HCT116 (cell line): ENCODE measurements at regions not wholly inside any gene's neighbourhood (a gene's known extent, or its start where the extent isn't known, plus 50 kb on each side); places are given as distances from the start of the nearest gene placed in this dataset.

Experiments used
- ATAC-seq: fragments of 200-7000 bp; cut with Tn5 transposase; 2 replicates; pipeline ENCODE4 v1.9.1; 2020; ENCODE audit warnings: mild to moderate bottlenecking, moderate library complexity
- BruUV-seq: library from RNA; stranded (reverse); fragments of 400-500 nt; replicated peaks from 2 replicates; lab custom pipeline; 2021; lab: Mats Ljungman, UMichigan
- CTCF ChIA-PET: fragments of 300-600 bp; sonication (Branson Sonifier 250); formaldehyde crosslinking; loops from one replicate; lab custom pipeline; 2021; ENCODE audit warnings: antibody characterized with exemption; lab: Charles Lee
- POLR2A ChIA-PET: fragments of 300-600, 350-600 bp; sonication (Branson Sonifier 250); formaldehyde crosslinking; loops from one replicate; lab custom pipeline; 2021; ENCODE audit warnings: antibody characterized with exemption; lab: Charles Lee
- RAD21 ChIA-PET, 2 experiments: fragments of 300-600 bp; sonication (Branson Sonifier 250); formaldehyde crosslinking; loops; one replicate each; lab custom pipeline; 2023; ENCODE audit warnings: low total read pairs in 2 of 2; ENCODE audit not compliant: uncharacterized antibody in 2 of 2, unreplicated experiment in 2 of 2, low non-redundant PET in 1 of 2; lab: Charles Lee
- DNase-seq: peaks from one replicate; pipeline ENCODE4 v3.0.0-alpha.2; 2010; ENCODE audit warnings: low read depth, low spot score
- H2AFZ ChIP-seq: fragments of 200-600 bp; shearing (Covaris generic), sonication (generic); 2 replicates; pipeline ENCODE4 v1.6.1; 2017; ENCODE audit warnings: low read depth, mixed run types, mixed read lengths, antibody characterized with exemption, low read length; ENCODE audit not compliant: poor library complexity, severe bottlenecking
- H3K27ac ChIP-seq: 2 replicates; pipeline ENCODE4 v1.5.1; 2012; ENCODE audit warnings: low read depth, low read length
- H3K27me3 ChIP-seq: fragments of 200-600 bp; sonication (generic); 2 replicates; pipeline ENCODE4 v1.6.1; 2016; ENCODE audit warnings: mixed run types, low read length, mixed read lengths; ENCODE audit not compliant: insufficient read depth
- H3K36me3 ChIP-seq, 2 experiments: fragments of 200-500 bp in 1 of 2; fragments of 200-600 bp in 1 of 2; sonication (Bioruptor generic) in 1 of 2; sonication (generic) in 1 of 2; 2 replicates each; pipeline versions ENCODE4 v1.5.1 to v1.6.1; 2014 to 2016; ENCODE audit warnings: low read length in 2 of 2, inconsistent platforms in 1 of 2, mixed read lengths in 1 of 2, mixed run types in 1 of 2; ENCODE audit not compliant: insufficient read depth in 2 of 2, control insufficient read depth in 1 of 2
- H3K4me1 ChIP-seq, 2 experiments: fragments of 200-600 bp in 1 of 2; sonication (generic) in 1 of 2; 2 replicates each; pipeline versions ENCODE4 v1.5.1 to v1.6.1; 2012 to 2017; ENCODE audit warnings: low read length in 2 of 2, inconsistent platforms in 1 of 2, mild to moderate bottlenecking in 1 of 2, mixed read lengths in 1 of 2, mixed run types in 1 of 2, moderate library complexity in 1 of 2; ENCODE audit not compliant: insufficient read depth in 2 of 2, control insufficient read depth in 1 of 2
- H3K4me2 ChIP-seq: fragments of 200-600 bp; sonication (generic); 2 replicates; pipeline ENCODE4 v1.6.1; 2017; ENCODE audit warnings: mixed run types, low read length, mixed read lengths
- H3K4me3 ChIP-seq, 2 experiments: fragments of 200-600 bp in 1 of 2; sonication (generic) in 1 of 2; replicated peaks in 1 of 2; 2 replicates each; pipeline ENCODE4 v1.5.1; 2011 to 2016; ENCODE audit warnings: low read length in 2 of 2, control low read depth in 1 of 2, low read depth in 1 of 2, mild to moderate bottlenecking in 1 of 2, mixed read lengths in 1 of 2, mixed run types in 1 of 2
- H3K79me2 ChIP-seq: fragments of 200-600 bp; sonication (generic); 2 replicates; pipeline ENCODE4 v1.6.1; 2017; ENCODE audit warnings: mild to moderate bottlenecking, mixed run types, low read length, moderate library complexity, mixed read lengths; ENCODE audit not compliant: insufficient read depth
- H3K9ac ChIP-seq: fragments of 200-600 bp; sonication (generic); 2 replicates; pipeline ENCODE4 v1.6.1; 2016; ENCODE audit warnings: low read length, mixed read lengths
- H3K9me2 ChIP-seq: fragments of 200-600 bp; sonication (generic), shearing (Covaris generic); 2 replicates; pipeline ENCODE4 v1.6.1; 2017; ENCODE audit warnings: mixed run types, mild to moderate bottlenecking, moderate library complexity; ENCODE audit not compliant: insufficient read depth
- H3K9me3 ChIP-seq, 2 experiments: fragments of 200-500 bp in 1 of 2; fragments of 200-600 bp in 1 of 2; sonication (Bioruptor generic) in 1 of 2; sonication (generic) in 1 of 2; 2 replicates each; pipeline ENCODE4 v1.6.1; 2014 to 2017; ENCODE audit warnings: low read length in 2 of 2, mixed read lengths in 2 of 2, inconsistent platforms in 1 of 2, low read depth in 1 of 2, mild to moderate bottlenecking in 1 of 2, mixed run types in 1 of 2, moderate library complexity in 1 of 2; ENCODE audit not compliant: control insufficient read depth in 1 of 2, insufficient read depth in 1 of 2
- H4K20me1 ChIP-seq: fragments of 200-600 bp; sonication (generic), shearing (Covaris generic); 2 replicates; pipeline ENCODE4 v1.6.1; 2017; ENCODE audit warnings: mixed run types, mild to moderate bottlenecking, moderate library complexity; ENCODE audit not compliant: insufficient read depth
- EGR1 ChIP-seq: IDR thresholded peaks from 2 replicates; pipeline ENCODE4 v1.6.1; 2012; ENCODE audit warnings: low read depth
- ELF1 ChIP-seq: IDR thresholded peaks from 2 replicates; pipeline ENCODE4 v1.6.1; 2012; ENCODE audit warnings: low read depth, borderline replicate concordance
- JUND ChIP-seq: IDR thresholded peaks from 2 replicates; pipeline ENCODE4 v1.6.1; 2012
- POLR2A ChIP-seq: IDR thresholded peaks from 2 replicates; pipeline ENCODE4 v1.7.0; 2011; ENCODE audit warnings: borderline replicate concordance; ENCODE audit not compliant: insufficient read depth, insufficient read length; ENCODE audit errors: extremely low read depth
- POLR2AphosphoS5 ChIP-seq: IDR thresholded peaks from 2 replicates; pipeline ENCODE4 v1.6.1; 2011; ENCODE audit warnings: mild to moderate bottlenecking, low read depth, low read length, moderate library complexity
- RAD21 ChIP-seq: IDR thresholded peaks from 2 replicates; pipeline ENCODE4 v1.6.1; 2012; ENCODE audit warnings: low read depth, mild to moderate bottlenecking
- SIN3A ChIP-seq: IDR thresholded peaks from 2 replicates; pipeline ENCODE4 v1.6.1; 2012; ENCODE audit warnings: low read depth
- SP1 ChIP-seq: IDR thresholded peaks from 2 replicates; pipeline ENCODE4 v1.6.1; 2012; ENCODE audit warnings: low read depth
- SRF ChIP-seq: IDR thresholded peaks from 2 replicates; pipeline ENCODE4 v1.6.1; 2012; ENCODE audit warnings: low read depth
- intact Hi-C: fragments of 100-400 bp; cut with micrococcal nuclease; formaldehyde crosslinking; loops from 2 replicates; pipeline ENCODE4 v1.10.0; 2022
- TF ChIP-seq, protein P1 (sequence below): IDR thresholded peaks from 2 replicates; pipeline ENCODE4 v1.6.1; 2011; ENCODE audit warnings: mild to moderate bottlenecking, low read length, moderate library complexity; ENCODE audit not compliant: insufficient replicate concordance; ENCODE audit errors: extremely low read depth
- TF ChIP-seq, protein P2 (sequence below): IDR thresholded peaks from 2 replicates; pipeline ENCODE4 v1.6.1; 2012
- TF ChIP-seq, protein P3 (sequence below): IDR thresholded peaks from 2 replicates; pipeline ENCODE4 v1.6.1; 2012; ENCODE audit warnings: low read depth
- TF ChIP-seq, protein P4 (sequence below): IDR thresholded peaks from 2 replicates; pipeline ENCODE4 v1.6.1; 2012

DNA sequence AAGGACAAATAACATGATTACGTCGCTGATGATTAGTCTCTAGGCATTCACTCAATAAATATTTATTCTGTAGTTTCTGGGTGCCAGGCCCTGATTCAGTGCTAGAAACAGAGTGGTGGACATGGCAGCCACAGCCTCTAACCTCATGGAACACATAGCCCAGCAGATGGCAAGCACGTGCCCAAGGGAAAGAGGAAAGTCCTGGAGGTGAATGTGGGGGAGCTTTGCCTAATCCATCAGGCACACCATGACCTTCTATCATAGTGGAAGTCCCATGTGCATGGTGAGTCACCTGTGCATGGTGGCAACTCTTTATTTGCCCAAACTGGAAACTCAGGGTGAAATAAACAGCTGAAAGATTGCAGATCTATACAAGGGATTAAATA lies 143.0 kb upstream of the TNFAIP3 start:
- Histone ChIP-seq H2AFZ (no peak overlapping the region), H3K4me3 (no peak overlapping the region), H3K27me3 (no peaks in the 10 kb centered on the region), H3K9ac (no peak overlapping the region), H3K79me2 (no peaks in the 10 kb centered on the region), H4K20me1 (no peaks in the 10 kb centered on the region), H3K36me3 (no peaks in the 10 kb centered on the region), H3K9me3 (no peaks in the 10 kb centered on the region), H3K9me2 (no peaks in the 10 kb centered on the region), H3K4me2 (no peak overlapping the region), H3K27ac (no peak overlapping the region), H3K4me1 (peaks cover 0 to 5% of the 10 kb centered on the region in 2 experiments; a peak in 1 of 4 replicates)
- ATAC-seq: no peak
- POLR2A ChIA-PET: no interaction called here
- RAD21 ChIA-PET: no interaction called here
- CTCF ChIA-PET: no interaction called here
- BruUV-seq: no TSS peak
- no peak for DNase-seq
- intact Hi-C loops: no loop called here
- TF ChIP-seq, protein P1, sequence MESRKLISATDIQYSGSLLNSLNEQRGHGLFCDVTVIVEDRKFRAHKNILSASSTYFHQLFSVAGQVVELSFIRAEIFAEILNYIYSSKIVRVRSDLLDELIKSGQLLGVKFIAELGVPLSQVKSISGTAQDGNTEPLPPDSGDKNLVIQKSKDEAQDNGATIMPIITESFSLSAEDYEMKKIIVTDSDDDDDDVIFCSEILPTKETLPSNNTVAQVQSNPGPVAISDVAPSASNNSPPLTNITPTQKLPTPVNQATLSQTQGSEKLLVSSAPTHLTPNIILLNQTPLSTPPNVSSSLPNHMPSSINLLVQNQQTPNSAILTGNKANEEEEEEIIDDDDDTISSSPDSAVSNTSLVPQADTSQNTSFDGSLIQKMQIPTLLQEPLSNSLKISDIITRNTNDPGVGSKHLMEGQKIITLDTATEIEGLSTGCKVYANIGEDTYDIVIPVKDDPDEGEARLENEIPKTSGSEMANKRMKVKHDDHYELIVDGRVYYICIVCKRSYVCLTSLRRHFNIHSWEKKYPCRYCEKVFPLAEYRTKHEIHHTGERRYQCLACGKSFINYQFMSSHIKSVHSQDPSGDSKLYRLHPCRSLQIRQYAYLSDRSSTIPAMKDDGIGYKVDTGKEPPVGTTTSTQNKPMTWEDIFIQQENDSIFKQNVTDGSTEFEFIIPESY: no peak
- no peak for TF ChIP-seq SP1
- TF ChIP-seq, protein P2, sequence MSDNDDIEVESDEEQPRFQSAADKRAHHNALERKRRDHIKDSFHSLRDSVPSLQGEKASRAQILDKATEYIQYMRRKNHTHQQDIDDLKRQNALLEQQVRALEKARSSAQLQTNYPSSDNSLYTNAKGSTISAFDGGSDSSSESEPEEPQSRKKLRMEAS: no peak
- no peak for TF ChIP-seq JUND
- TF ChIP-seq, protein P3, sequence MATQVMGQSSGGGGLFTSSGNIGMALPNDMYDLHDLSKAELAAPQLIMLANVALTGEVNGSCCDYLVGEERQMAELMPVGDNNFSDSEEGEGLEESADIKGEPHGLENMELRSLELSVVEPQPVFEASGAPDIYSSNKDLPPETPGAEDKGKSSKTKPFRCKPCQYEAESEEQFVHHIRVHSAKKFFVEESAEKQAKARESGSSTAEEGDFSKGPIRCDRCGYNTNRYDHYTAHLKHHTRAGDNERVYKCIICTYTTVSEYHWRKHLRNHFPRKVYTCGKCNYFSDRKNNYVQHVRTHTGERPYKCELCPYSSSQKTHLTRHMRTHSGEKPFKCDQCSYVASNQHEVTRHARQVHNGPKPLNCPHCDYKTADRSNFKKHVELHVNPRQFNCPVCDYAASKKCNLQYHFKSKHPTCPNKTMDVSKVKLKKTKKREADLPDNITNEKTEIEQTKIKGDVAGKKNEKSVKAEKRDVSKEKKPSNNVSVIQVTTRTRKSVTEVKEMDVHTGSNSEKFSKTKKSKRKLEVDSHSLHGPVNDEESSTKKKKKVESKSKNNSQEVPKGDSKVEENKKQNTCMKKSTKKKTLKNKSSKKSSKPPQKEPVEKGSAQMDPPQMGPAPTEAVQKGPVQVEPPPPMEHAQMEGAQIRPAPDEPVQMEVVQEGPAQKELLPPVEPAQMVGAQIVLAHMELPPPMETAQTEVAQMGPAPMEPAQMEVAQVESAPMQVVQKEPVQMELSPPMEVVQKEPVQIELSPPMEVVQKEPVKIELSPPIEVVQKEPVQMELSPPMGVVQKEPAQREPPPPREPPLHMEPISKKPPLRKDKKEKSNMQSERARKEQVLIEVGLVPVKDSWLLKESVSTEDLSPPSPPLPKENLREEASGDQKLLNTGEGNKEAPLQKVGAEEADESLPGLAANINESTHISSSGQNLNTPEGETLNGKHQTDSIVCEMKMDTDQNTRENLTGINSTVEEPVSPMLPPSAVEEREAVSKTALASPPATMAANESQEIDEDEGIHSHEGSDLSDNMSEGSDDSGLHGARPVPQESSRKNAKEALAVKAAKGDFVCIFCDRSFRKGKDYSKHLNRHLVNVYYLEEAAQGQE: no peak
- TF ChIP-seq, protein P4, sequence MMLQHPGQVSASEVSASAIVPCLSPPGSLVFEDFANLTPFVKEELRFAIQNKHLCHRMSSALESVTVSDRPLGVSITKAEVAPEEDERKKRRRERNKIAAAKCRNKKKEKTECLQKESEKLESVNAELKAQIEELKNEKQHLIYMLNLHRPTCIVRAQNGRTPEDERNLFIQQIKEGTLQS: no peak
- TF ChIP-seq EGR1: no peak
- no peak for TF ChIP-seq POLR2AphosphoS5
- no peak for TF ChIP-seq POLR2A
- TF ChIP-seq SIN3A: no peak
- no peak for TF ChIP-seq ELF1
- TF ChIP-seq RAD21: no peak
- no peak for TF ChIP-seq SRF
